DMS53 treated with DMSO at 0.1 percent for 48 hours (cell line): ENCODE measurements at regions not wholly inside any gene's neighbourhood (a gene's known extent, or its start where the extent isn't known, plus 50 kb on each side); places are given as distances from the start of the nearest gene placed in this dataset.
"Not testable (repeated sequence)": the region's sequence is repeated elsewhere in the genome, so short reads cannot be mapped to it uniquely, and the experiment has no call there.

Experiments
- DNase-seq: peaks from one replicate; lab custom pipeline; 2025; ENCODE audit not compliant: unreplicated experiment; lab: John Stamatoyannopoulos, UW

DNA sequence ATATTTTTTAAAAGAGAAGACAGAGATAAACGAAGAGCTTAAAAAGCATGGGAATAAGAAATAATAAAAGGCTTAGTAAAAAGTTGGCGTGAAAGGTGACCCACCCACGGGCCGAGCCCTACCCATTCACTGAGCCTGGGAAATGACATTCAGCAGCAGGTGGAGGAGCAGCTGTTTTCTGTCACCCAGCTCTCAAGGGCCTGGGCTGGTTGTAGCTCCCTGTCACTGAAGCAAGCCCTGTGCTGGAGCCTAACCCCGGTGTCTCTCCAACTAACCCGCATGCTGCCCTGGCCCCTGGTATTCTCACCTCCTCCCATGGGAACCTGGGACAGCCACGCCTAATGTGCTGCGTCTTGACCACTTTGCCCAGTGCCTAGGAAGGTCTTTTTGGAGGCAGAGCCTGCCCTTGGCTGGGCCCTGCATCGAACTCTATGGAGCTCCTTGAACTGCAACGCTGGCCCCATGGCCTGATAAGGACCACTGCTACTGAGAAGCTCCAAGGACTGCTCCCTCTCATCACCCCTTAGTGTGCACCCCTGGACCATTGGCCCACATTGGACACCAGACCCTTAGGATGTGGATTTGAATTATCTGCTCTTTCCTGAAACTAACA, 68.8 kb upstream of the IYD start:
- DNase-seq: peak; percentile 29

DNA sequence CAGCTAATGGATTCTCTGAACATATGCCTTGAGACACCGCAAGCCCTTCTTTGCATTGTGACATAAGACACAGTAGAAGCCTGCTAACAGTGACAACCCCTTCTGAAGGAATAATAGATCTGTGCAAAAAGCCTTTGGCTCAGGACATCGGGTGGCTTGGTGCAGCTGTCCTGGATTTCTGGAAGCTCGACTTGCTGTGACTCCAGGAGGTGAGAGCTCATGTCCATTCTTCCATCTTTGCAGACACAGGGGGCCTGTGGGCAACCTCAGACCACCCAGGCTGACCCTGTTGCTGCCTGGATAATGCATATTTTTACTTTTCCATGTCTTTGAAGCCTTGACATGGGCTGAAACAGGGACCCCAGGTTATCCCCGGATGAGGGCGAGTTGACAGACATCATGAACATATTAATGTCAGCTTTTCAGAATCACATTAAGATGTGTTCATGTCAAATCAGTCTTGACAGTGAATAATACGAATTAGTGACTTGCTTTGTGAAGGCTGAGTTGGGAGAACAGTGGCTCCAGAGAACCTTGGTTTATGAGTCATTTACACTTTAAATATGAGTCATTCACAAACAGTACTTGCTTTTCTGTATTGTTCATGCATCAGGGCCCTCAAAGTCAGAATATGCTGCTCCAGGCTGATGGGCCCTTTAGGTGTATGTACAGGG, 66.8 kb upstream of the IYD start:
- DNase-seq: peak; percentile 67

DNA sequence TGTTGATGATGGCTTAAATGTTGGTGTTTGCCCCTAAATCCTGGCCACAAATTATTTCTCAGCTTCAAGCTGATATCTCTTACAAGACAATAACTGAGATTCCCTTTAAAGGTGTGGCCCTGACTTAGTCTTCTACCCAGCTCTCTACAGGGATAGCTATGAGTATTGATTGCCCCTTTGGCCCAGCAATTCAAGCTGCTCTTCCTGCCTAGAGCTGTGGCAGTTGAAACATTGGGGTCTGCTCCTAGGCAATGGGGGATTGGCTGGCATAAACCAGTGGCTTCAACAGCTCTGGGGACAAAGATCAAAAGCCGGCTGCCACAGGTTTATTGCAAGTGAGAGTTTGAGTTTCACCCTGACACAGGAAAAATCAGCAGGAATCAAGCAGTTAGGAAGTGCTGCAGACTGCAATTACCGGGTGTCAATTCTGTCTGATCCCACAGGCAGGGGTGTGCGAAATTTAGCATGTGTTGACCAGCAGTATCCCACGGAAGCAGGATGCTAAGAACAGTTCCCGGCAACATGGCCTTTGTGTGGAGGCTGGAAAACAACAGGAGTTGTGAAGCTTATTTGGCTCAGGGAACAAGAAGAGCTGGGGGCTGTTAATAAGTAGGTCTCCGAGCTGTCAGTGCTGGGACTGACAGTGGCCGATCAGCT, 66.2 kb upstream of the IYD start:
- no peak for DNase-seq

DNA sequence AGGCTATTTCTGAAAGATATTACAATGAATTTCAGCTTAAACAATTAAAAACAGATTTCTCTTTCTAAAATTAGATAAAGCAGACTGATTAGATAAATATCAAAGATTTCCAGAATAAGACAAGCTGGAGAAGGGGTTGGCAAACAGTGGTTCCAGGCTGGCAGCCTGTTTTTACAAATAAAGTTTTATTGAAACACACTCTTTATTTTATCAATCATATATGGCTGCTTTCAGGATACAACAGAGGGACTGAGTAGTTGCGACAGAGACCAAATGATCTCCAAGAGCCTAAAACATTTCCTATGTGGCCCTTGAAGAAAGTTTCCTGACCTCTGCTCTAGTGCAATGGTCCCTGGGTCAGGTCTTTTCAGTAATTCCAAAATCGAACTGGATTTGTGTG, 65.6 kb upstream of the IYD start:
- DNase-seq: no peak

DNA sequence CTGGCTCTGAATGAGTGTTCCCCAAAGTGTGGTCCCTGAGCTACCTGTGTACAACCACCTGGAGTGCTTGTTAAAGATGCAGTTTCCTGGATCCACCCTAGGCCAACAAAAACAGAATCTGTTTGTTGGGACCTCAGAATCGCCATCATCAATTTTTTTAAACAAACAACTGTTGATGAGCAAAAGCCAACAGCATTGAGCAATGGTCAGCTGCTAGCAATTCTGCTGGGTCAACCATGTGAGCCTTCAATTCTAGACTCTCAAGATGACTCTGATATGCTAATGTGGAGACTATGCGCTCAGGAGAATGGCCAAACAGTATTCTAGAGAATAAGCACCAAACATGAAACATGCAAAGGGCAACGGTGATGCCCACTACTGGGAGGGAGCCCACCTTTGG, 64.4 kb upstream of the IYD start:
- no peak for DNase-seq

DNA sequence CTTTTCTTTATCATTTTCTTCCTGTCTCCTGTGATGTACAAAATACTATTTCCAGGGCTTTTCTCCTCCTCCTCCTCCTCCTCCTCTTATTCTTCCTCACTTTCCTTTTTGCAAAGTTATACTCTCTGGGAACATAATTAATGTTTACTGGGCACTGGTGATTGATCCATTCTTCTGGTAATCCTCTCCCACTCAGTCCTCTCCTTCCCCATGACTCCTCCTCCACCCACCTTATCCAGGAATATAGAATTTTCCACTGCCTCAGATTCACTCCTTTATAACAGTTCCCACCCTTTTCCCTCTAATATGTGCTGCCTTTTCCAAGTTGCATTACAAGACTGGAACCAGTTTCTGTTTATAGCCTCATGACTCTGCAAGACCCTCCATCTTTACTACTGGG, 62.5 kb upstream of the IYD start:
- no peak for DNase-seq

DNA sequence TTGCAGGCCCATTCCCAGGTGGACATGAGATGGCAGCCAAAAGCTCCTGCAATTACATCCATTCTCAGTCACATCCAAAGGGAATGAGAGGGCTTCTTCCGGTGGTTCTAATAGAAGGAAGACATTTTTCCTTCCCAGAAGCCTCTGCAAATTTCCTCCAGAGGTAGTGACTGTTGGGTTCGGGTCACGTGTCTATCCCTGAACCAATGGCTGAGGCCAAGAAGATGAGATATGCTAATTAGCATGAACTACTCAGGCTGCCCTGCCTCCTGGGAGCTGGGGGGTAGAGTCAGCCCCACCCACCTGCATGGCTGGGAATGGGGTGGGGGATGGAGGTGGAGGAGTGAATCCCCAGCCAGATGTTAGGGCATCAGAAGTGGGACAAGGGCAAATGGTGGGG, 61.3 kb upstream of the IYD start:
- DNase-seq: no peak

DNA sequence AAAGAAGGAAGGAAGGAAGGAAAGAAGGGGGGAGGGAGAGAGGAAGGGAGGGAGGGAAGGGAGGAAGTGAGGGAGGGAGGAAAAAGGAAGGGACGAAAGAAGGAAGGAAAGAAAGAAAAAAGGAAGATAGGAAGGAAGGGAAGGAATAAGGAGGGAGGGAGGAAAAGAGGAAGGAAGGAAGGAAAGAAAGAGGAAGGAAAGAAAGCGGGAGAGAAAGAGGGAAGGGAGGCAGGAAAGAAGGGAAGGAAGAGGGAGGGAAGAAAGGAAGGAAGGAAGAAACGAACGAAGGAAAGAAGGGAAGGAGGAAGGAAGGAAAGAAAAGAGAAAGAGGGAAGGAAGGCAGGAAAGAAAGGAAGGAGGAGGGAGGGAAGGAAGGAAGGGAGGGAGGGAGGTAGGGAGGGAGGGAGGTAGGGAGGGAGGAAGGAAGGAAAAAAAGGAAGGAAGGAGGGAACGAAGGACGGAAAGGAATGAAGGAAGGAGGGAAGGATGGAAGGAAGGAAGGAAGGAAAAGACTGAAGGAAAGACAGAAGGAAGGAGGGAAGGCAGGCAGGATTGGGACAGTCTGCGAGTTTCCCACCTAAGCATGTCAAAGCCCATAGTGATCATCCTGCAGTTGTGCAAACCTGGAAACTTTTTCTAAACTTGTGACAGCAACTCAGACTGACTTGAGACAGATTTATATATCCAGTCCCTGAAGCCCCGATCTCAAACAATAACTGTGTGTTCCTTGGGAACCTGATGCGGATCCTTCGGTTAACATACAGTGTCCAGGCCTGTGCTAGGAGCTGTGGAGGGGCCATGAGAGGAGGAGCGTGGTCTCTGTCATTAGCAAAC, 59.8 kb upstream of the IYD start:
- DNase-seq: no peak

DNA sequence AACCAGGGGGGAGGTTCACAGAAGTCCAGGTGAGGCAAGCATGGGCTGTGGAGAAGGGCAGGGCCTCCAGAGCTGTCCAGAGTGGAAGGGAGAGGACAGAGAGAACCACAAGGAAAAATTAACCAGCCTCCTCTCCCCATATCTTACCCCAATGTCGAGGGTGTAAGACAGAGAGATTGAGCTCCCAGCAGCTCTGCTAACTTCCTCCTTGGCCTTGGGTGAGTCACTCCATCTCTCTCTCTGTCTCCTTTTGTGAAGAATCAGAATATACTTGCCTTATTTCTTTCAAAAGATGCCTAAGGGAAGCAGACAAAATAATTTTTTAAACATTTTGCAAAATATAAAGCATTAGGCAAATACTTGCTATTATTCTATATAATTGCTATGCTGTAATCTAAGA, 58.3 kb upstream of the IYD start:
- DNase-seq: no peak

DNA sequence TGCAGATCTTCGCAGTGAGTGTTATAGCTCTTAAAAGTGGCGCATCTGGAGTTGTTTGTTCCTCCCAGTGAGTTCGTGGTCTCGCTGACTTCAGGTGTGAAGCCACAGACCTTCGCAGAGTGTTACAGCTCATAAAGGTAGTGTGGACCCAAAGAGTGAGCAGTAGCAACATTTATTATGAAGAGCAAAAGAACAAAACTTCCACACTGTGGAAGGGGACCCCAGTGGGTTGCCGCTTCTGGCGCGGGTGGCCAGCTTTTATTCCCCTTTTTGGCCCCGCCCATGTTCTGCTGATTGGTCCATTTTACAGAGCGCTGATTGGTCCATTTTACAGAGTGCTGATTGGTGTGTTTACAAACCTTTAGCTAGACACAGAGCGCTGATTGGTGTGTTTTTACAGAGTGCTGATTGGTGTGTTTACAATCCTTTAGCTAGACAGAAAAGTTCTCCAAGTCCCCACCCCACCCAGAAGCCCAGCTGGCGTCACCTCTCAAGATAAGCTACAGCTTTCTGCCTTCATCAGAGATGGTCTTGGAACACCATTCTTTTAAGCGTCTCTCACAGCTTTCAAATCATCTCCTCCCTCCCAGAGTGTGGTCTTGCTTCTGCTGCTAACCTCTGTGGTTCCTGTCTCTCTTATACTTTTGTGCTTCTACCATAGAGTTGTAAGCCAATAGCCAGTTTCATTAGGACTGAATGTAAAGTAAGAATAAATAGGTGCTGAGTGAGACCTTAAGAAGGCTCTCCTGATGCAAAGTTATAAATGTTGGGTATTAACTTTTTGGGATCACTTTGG, 57.5 kb upstream of the IYD start:
- DNase-seq: not testable (repeated sequence)

DNA sequence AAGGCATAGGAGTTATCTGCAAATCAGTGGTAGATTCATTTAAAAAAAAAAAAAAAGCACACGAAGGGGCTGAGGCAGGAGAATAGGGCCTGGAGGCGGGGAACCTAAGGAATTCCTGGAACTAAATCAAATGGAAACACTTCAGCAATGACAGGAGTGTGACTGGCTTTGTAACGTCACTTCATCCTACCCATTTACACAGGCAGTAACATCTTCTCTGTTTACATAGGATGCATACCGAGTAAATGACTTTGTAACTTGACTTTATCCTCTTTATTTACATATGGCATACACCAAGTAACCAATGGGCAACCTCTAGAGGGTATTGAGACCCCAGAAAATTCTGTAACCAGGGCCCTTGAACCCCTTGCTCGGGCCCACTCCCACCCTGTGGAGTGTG, 56.4 kb upstream of the IYD start:
- DNase-seq: no peak

DNA sequence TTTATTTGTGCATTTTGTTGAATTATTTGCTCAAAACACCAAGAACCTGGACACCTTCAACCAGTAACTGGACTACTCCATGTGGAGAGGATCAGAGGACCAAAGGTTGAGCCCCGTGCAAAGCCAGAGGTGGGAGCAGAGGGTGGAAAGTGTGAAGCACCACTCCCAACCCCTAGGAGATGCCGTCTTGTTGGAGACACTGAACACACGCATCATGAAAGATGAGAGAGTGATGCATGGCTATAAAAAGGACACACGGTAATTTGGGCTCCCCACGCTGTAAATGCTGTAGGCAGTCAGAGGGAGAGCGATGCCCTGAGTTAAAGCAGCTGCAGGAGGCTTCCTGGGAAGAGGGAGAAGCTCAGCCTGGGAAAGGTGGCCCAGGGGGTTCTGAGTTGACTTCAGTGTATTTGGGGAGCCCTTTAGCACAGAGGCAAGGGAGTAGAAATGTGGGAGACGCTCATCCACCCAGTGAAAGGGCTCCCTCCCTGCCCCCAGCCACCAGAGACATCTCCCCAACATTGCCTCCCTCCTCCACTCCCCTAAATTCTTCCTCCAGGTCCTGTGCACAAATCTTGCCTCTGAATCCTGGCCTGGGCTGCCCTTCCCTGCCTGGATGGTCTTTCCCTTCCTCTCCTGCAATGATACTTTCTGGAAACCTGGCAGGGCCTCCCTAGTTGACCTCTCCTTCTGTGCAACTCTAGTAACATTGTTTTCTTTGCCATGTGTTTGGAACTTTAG, 55.8 kb upstream of the IYD start:
- no peak for DNase-seq

DNA sequence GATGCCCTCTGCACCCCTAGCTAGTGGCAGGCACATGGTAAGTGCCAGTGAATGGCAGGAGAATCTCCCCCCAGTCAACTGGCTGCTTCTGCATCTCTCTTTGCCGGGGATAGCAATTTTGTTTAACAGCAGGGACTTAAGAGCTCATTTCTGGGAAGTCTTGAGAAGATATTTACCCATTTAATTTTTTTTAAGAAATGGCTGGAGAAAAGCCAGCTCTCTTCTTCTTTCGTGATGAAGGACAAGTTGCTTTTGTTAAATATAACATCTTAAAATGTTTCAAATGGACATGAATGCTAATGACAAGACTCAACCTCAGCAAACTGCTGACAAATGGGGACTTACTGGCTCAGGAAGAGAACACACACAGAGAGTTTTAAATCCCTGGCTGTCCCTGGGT, 55.0 kb upstream of the IYD start:
- DNase-seq: no peak

DNA sequence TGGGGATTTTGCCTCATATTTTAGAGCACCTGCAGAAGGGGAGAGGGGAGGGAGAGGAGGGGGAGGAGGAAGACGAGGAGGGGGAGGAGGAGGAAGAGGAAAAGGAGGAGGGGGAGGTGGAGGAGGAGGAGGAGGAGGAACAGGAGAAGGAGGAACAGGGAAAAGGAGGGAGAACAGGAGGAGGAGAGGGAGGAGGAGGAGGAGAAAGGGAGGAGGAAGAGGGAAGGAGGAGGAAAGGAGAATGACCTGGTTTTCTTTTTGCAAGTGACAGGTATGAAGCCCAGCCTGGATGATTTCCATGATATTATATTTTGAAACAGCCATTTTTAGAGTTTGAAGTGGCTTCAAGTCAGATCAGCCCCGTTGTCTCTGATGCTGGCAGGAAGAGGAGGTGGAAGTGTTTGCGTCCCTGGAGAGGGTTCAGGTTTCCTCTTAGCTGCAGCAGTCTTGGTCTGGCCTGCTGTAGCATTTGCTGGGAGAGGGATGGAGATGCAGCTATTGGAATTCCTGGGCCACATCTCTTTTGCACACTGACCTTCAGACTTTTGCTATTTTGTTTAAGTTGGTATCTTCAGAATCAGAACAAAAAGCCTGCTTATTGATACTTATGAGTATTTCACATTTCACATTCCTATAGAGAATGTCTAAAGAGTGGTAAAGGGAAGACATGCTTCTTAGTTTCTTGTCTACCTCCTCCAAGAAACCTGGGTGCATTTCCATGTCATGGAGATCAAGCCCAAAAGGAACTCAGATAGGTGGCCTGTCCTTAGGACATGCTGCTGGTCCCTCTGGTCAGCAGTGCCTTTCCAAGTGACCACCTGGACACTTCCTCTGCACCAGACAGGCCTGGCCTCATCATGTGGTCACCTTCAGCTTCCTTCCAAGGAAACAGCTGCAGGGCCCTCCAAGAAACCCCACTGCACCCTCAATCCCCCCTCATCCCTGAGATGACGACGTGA, 54.3 kb upstream of the IYD start:
- no peak for DNase-seq

DNA sequence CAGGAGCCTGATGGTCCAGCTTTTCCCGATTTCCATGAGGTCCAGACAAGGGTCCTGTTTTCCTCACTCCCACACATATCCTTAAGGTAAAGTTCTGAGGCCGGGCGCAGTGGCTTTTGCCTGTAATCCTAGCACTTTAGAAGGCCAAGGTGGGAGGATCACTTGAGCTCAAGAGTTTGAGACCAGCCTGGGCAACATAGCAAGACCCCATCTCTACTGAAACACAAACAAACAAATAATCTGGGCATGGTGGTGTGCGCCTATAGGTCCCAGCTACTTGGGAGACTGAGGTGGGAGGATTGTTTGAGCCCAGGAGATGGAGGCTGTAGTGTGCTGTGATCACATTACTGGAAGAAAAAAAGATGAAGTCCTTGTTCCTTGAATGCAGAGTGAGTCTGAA, 53.2 kb upstream of the IYD start:
- no peak for DNase-seq

DNA sequence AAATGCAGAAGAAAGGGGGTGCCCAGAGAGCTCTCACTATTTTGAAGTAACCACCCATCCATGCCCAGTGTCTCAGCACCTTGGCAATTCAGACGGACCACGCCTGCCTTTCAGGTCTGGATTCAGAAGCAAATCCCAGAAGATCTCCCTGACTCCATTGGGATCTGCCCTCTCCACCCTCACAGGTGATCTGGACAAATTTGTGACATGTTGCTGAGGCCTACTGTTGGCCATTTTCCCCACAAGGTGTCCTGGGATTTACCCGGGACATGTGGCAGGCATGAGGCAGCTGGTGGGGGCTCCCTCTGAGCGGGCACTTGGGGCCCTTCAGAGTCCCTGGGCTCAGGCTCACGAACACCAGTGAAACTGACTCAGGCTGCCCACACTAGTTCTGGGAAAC, 51.9 kb upstream of the IYD start:
- no peak for DNase-seq
